HCT116 (cell line): ENCODE measurements at regions not wholly inside any gene's neighbourhood (a gene's known extent, or its start where the extent isn't known, plus 50 kb on each side); places are given as distances from the start of the nearest gene placed in this dataset.

Experiments
- ATAC-seq: fragments of 200-7000 bp; cut with Tn5 transposase; 2 replicates; pipeline ENCODE4 v1.9.1; 2020; ENCODE audit warnings: mild to moderate bottlenecking, moderate library complexity
- BruUV-seq: library from RNA; stranded (reverse); fragments of 400-500 nt; replicated peaks from 2 replicates; lab custom pipeline; 2021; lab: Mats Ljungman, UMichigan
- CTCF ChIA-PET: fragments of 300-600 bp; sonication (Branson Sonifier 250); formaldehyde crosslinking; loops from one replicate; lab custom pipeline; 2021; ENCODE audit warnings: antibody characterized with exemption; lab: Charles Lee
- POLR2A ChIA-PET: fragments of 300-600, 350-600 bp; sonication (Branson Sonifier 250); formaldehyde crosslinking; loops from one replicate; lab custom pipeline; 2021; ENCODE audit warnings: antibody characterized with exemption; lab: Charles Lee
- RAD21 ChIA-PET, 2 experiments: fragments of 300-600 bp; sonication (Branson Sonifier 250); formaldehyde crosslinking; loops; one replicate each; lab custom pipeline; 2023; ENCODE audit warnings: low total read pairs in 2 of 2; ENCODE audit not compliant: uncharacterized antibody in 2 of 2, unreplicated experiment in 2 of 2, low non-redundant PET in 1 of 2; lab: Charles Lee
- DNase-seq: peaks from one replicate; pipeline ENCODE4 v3.0.0-alpha.2; 2010; ENCODE audit warnings: low read depth, low spot score
- H2AFZ ChIP-seq: fragments of 200-600 bp; shearing (Covaris generic), sonication (generic); 2 replicates; pipeline ENCODE4 v1.6.1; 2017; ENCODE audit warnings: low read depth, mixed run types, mixed read lengths, antibody characterized with exemption, low read length; ENCODE audit not compliant: poor library complexity, severe bottlenecking
- H3K27ac ChIP-seq: 2 replicates; pipeline ENCODE4 v1.5.1; 2012; ENCODE audit warnings: low read depth, low read length
- H3K27me3 ChIP-seq: fragments of 200-600 bp; sonication (generic); 2 replicates; pipeline ENCODE4 v1.6.1; 2016; ENCODE audit warnings: mixed run types, low read length, mixed read lengths; ENCODE audit not compliant: insufficient read depth
- H3K36me3 ChIP-seq, 2 experiments: fragments of 200-500 bp in 1 of 2; fragments of 200-600 bp in 1 of 2; sonication (Bioruptor generic) in 1 of 2; sonication (generic) in 1 of 2; 2 replicates each; pipeline versions ENCODE4 v1.5.1 to v1.6.1; 2014 to 2016; ENCODE audit warnings: low read length in 2 of 2, inconsistent platforms in 1 of 2, mixed read lengths in 1 of 2, mixed run types in 1 of 2; ENCODE audit not compliant: insufficient read depth in 2 of 2, control insufficient read depth in 1 of 2
- H3K4me1 ChIP-seq, 2 experiments: fragments of 200-600 bp in 1 of 2; sonication (generic) in 1 of 2; 2 replicates each; pipeline versions ENCODE4 v1.5.1 to v1.6.1; 2012 to 2017; ENCODE audit warnings: low read length in 2 of 2, inconsistent platforms in 1 of 2, mild to moderate bottlenecking in 1 of 2, mixed read lengths in 1 of 2, mixed run types in 1 of 2, moderate library complexity in 1 of 2; ENCODE audit not compliant: insufficient read depth in 2 of 2, control insufficient read depth in 1 of 2
- H3K4me2 ChIP-seq: fragments of 200-600 bp; sonication (generic); 2 replicates; pipeline ENCODE4 v1.6.1; 2017; ENCODE audit warnings: mixed run types, low read length, mixed read lengths
- H3K4me3 ChIP-seq, 2 experiments: fragments of 200-600 bp in 1 of 2; sonication (generic) in 1 of 2; replicated peaks in 1 of 2; 2 replicates each; pipeline ENCODE4 v1.5.1; 2011 to 2016; ENCODE audit warnings: low read length in 2 of 2, control low read depth in 1 of 2, low read depth in 1 of 2, mild to moderate bottlenecking in 1 of 2, mixed read lengths in 1 of 2, mixed run types in 1 of 2
- H3K79me2 ChIP-seq: fragments of 200-600 bp; sonication (generic); 2 replicates; pipeline ENCODE4 v1.6.1; 2017; ENCODE audit warnings: mild to moderate bottlenecking, mixed run types, low read length, moderate library complexity, mixed read lengths; ENCODE audit not compliant: insufficient read depth
- H3K9ac ChIP-seq: fragments of 200-600 bp; sonication (generic); 2 replicates; pipeline ENCODE4 v1.6.1; 2016; ENCODE audit warnings: low read length, mixed read lengths
- H3K9me2 ChIP-seq: fragments of 200-600 bp; sonication (generic), shearing (Covaris generic); 2 replicates; pipeline ENCODE4 v1.6.1; 2017; ENCODE audit warnings: mixed run types, mild to moderate bottlenecking, moderate library complexity; ENCODE audit not compliant: insufficient read depth
- H3K9me3 ChIP-seq, 2 experiments: fragments of 200-500 bp in 1 of 2; fragments of 200-600 bp in 1 of 2; sonication (Bioruptor generic) in 1 of 2; sonication (generic) in 1 of 2; 2 replicates each; pipeline ENCODE4 v1.6.1; 2014 to 2017; ENCODE audit warnings: low read length in 2 of 2, mixed read lengths in 2 of 2, inconsistent platforms in 1 of 2, low read depth in 1 of 2, mild to moderate bottlenecking in 1 of 2, mixed run types in 1 of 2, moderate library complexity in 1 of 2; ENCODE audit not compliant: control insufficient read depth in 1 of 2, insufficient read depth in 1 of 2
- H4K20me1 ChIP-seq: fragments of 200-600 bp; sonication (generic), shearing (Covaris generic); 2 replicates; pipeline ENCODE4 v1.6.1; 2017; ENCODE audit warnings: mixed run types, mild to moderate bottlenecking, moderate library complexity; ENCODE audit not compliant: insufficient read depth
- CEBPB ChIP-seq: IDR thresholded peaks from 2 replicates; pipeline ENCODE4 v1.6.1; 2012; ENCODE audit warnings: low read depth
- EZH2phosphoT487 ChIP-seq: fragments of 200-600 bp; IDR thresholded peaks from 2 replicates; pipeline ENCODE4 v1.6.1; 2018; ENCODE audit warnings: antibody characterized with exemption, borderline replicate concordance
- FOSL1 ChIP-seq: IDR thresholded peaks from 2 replicates; pipeline ENCODE4 v1.6.1; 2012; ENCODE audit warnings: low read depth
- JUND ChIP-seq: IDR thresholded peaks from 2 replicates; pipeline ENCODE4 v1.6.1; 2012
- POLR2A ChIP-seq: IDR thresholded peaks from 2 replicates; pipeline ENCODE4 v1.7.0; 2011; ENCODE audit warnings: borderline replicate concordance; ENCODE audit not compliant: insufficient read depth, insufficient read length; ENCODE audit errors: extremely low read depth
- POLR2AphosphoS5 ChIP-seq: IDR thresholded peaks from 2 replicates; pipeline ENCODE4 v1.6.1; 2011; ENCODE audit warnings: mild to moderate bottlenecking, low read depth, low read length, moderate library complexity
- RAD21 ChIP-seq: IDR thresholded peaks from 2 replicates; pipeline ENCODE4 v1.6.1; 2012; ENCODE audit warnings: low read depth, mild to moderate bottlenecking
- SIN3A ChIP-seq: IDR thresholded peaks from 2 replicates; pipeline ENCODE4 v1.6.1; 2012; ENCODE audit warnings: low read depth
- SP1 ChIP-seq: IDR thresholded peaks from 2 replicates; pipeline ENCODE4 v1.6.1; 2012; ENCODE audit warnings: low read depth
- SRF ChIP-seq: IDR thresholded peaks from 2 replicates; pipeline ENCODE4 v1.6.1; 2012; ENCODE audit warnings: low read depth
- TCF7L2 ChIP-seq: IDR thresholded peaks from 2 replicates; pipeline ENCODE4 v1.7.0; 2011; ENCODE audit warnings: borderline replicate concordance, inconsistent platforms; ENCODE audit not compliant: insufficient read depth, insufficient read length; ENCODE audit errors: extremely low read depth
- intact Hi-C: fragments of 100-400 bp; cut with micrococcal nuclease; formaldehyde crosslinking; loops from 2 replicates; pipeline ENCODE4 v1.10.0; 2022

DNA sequence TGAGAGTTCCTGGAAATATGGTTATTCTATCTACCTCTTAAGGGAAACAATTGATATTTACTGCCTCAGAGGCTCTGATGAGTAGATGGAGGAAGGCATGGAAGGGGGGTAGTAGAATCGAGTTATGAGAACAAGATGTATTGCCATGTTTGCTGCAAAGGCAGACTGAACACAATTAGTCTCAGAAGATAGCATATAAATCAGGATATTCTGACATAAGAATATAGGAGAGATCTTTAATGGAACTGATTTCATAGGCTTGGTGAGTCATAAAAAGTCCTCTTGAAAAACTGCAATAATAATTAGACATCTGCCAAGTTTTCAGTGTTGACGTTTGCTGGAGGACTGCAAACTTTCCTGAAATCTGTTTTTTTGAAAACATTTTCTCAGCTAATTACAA, 636.1 kb downstream of the TMTC2 start:
- intact Hi-C loops, result no loop called here
- no peak for ATAC-seq
- no peaks in the 10 kb centered on the region for H3K36me3 ChIP-seq
- CTCF ChIA-PET, result no interaction called here
- H3K4me2 ChIP-seq, result no peak overlapping the region
- H3K9me2 ChIP-seq, result no peaks in the 10 kb centered on the region
- H2AFZ ChIP-seq, result no peak overlapping the region
- RAD21 ChIA-PET, result no interaction called here
- no TSS peak for BruUV-seq
- H3K27ac ChIP-seq, result no peak overlapping the region
- no peaks in the 10 kb centered on the region for H3K4me1 ChIP-seq
- H3K9ac ChIP-seq, result no peak overlapping the region
- TF ChIP-seq TCF7L2 (no peak), RAD21 (no peak), JUND (no peak), POLR2A (no peak), SP1 (no peak)
- no peaks in the 10 kb centered on the region for H3K9me3 ChIP-seq
- H3K79me2 ChIP-seq, result no peaks in the 10 kb centered on the region
- H3K27me3 ChIP-seq, result no peaks in the 10 kb centered on the region
- H3K4me3 ChIP-seq, result no peak overlapping the region
- no peaks in the 10 kb centered on the region for H4K20me1 ChIP-seq
- no peak for DNase-seq
- POLR2A ChIA-PET, result no interaction called here

DNA sequence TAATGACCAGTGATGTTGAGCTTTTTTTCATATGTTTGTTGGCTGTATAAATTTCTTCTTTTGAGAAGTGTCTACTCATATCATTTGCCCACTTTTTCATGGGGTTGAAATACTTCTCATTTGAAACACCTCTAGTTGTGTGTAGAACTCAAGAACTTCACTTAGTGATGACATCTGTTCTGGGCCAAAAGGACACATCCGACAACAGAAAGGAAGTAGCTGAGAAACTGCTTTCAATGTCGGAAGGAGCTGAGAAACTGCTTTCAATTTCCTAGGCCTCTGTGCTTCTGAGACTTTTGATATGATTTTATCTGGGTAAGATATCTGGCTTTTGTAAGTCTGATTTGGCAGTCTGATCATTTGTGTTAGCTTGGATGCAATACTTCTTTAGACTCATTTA, 635.3 kb downstream of the TMTC2 start:
- Histone ChIP-seq H3K9ac (no peak overlapping the region), H2AFZ (no peak overlapping the region), H3K4me3 (no peak overlapping the region), H3K36me3 (no peaks in the 10 kb centered on the region), H3K9me3 (no peaks in the 10 kb centered on the region), H3K79me2 (no peaks in the 10 kb centered on the region), H3K4me2 (no peak overlapping the region), H3K4me1 (no peaks in the 10 kb centered on the region), H3K27ac (no peak overlapping the region), H3K27me3 (no peaks in the 10 kb centered on the region), H3K9me2 (no peaks in the 10 kb centered on the region), H4K20me1 (no peaks in the 10 kb centered on the region)
- TF ChIP-seq CEBPB (no peak), FOSL1 (no peak), POLR2A (no peak), SRF (no peak), EZH2phosphoT487 (no peak), POLR2AphosphoS5 (no peak), SIN3A (no peak)
- intact Hi-C loops, result no loop called here
- no peak for DNase-seq
- ChIA-PET RAD21 (no interaction called here), CTCF (no interaction called here), POLR2A (no interaction called here)
- no peak for ATAC-seq
- BruUV-seq, result no TSS peak
